B cell (primary cell): ENCODE measurements at regions not wholly inside any gene's neighbourhood (a gene's known extent, or its start where the extent isn't known, plus 50 kb on each side); places are given as distances from the start of the nearest gene placed in this dataset.

Source experiments
- ATAC-seq: fragments of 200-7000 bp; cut with Tn5 transposase; one replicate; pipeline ENCODE4 v1.10.0; 2021; ENCODE audit warnings: low read depth, mild to moderate bottlenecking, moderate number of reproducible peaks, moderate library complexity
- CTCF ChIA-PET: fragments of 350-600 bp; sonication (Branson Sonifier 250); formaldehyde crosslinking; loops from one replicate; lab custom pipeline; 2021; ENCODE audit warnings: antibody characterized with exemption, inconsistent platforms; lab: Charles Lee
- POLR2A ChIA-PET: fragments of 350-600 bp; sonication (Branson Sonifier 250); formaldehyde crosslinking; loops from one replicate; lab custom pipeline; 2021; ENCODE audit warnings: antibody characterized with exemption; lab: Charles Lee
- DNase-seq: peaks from one replicate; pipeline ENCODE4 v3.0.0; 2013
- H2AFZ ChIP-seq: 2 replicates; pipeline ENCODE4 v1.6.1; 2012; ENCODE audit warnings: mild to moderate bottlenecking, low read depth, low read length; ENCODE audit not compliant: insufficient read depth, poor library complexity, severe bottlenecking
- H3K27ac ChIP-seq, 2 donors: 1 replicate in 1 of 2; 2 replicates in 1 of 2; pipeline ENCODE4 v1.5.1; 2012 to 2013; ENCODE audit warnings: low read length in 2 of 2, mild to moderate bottlenecking in 2 of 2, moderate library complexity in 1 of 2
- H3K27me3 ChIP-seq, 4 experiments: fragments of 200-600 bp in 1 of 4; sonication (generic) in 1 of 4; replicated peaks in 1 of 4; 1 replicate in 2 of 4; 2 replicates in 2 of 4; pipeline versions ENCODE4 v1.6.1 to v1.7.0; 2013 to 2016; ENCODE audit warnings: low read length in 3 of 4, mild to moderate bottlenecking in 2 of 4, mixed read lengths in 1 of 4, moderate library complexity in 1 of 4; ENCODE audit not compliant: insufficient read depth in 4 of 4, control insufficient read depth in 3 of 4; ENCODE audit errors: control extremely low read depth in 1 of 4
- H3K36me3 ChIP-seq, 2 experiments: replicated peaks in 1 of 2; 1 replicate in 1 of 2; 2 replicates in 1 of 2; pipeline versions ENCODE4 v1.6.1 to v1.7.1; 2013; ENCODE audit warnings: low read length in 1 of 2; ENCODE audit not compliant: insufficient read depth in 2 of 2, control insufficient read depth in 1 of 2; ENCODE audit errors: control extremely low read depth in 1 of 2, extremely low read depth in 1 of 2
- H3K4me1 ChIP-seq, 2 donors: fragments of 200-600 bp in 1 of 2; sonication (generic) in 1 of 2; 1 replicate in 1 of 2; 2 replicates in 1 of 2; pipeline versions ENCODE4 v1.5.1 to v1.6.1; 2013 to 2017; ENCODE audit warnings: low read length in 2 of 2; ENCODE audit not compliant: control insufficient read depth in 2 of 2, insufficient read depth in 2 of 2
- H3K4me2 ChIP-seq: replicated peaks from 2 replicates; pipeline ENCODE3; 2012; ENCODE audit warnings: mild to moderate bottlenecking, low read depth, low read length; ENCODE audit not compliant: poor library complexity, severe bottlenecking
- H3K4me3 ChIP-seq, 5 experiments: fragments of 200-600 bp in 1 of 5; sonication (generic) in 1 of 5; 1 replicate in 3 of 5; 2 replicates in 2 of 5; pipeline versions ENCODE4 v1.5.1 to v1.7.0; 2011 to 2016; ENCODE audit warnings: low read length in 4 of 5, mild to moderate bottlenecking in 4 of 5, low read depth in 2 of 5, control low read depth in 1 of 5, moderate library complexity in 1 of 5; ENCODE audit not compliant: insufficient read depth in 1 of 5; ENCODE audit errors: control extremely low read depth in 1 of 5, extremely low read depth in 1 of 5
- H3K79me2 ChIP-seq: fragments of 200-600 bp; sonication (generic); one replicate; pipeline ENCODE4 v1.6.0; 2016; ENCODE audit warnings: low read length; ENCODE audit not compliant: control insufficient read depth, insufficient read depth
- H3K9ac ChIP-seq: fragments of 200-600 bp; sonication (generic); 2 replicates; pipeline ENCODE4 v1.6.1; 2017; ENCODE audit warnings: mild to moderate bottlenecking, low read length, moderate library complexity
- H3K9me3 ChIP-seq, 3 donors: one replicate each; pipeline versions ENCODE4 v1.6.1 to v1.7.1; 2013; ENCODE audit warnings: low read length in 2 of 3; ENCODE audit not compliant: control insufficient read depth in 2 of 3, insufficient read depth in 1 of 3; ENCODE audit errors: control extremely low read depth in 1 of 3
- H4K20me1 ChIP-seq: 2 replicates; pipeline ENCODE4 v1.6.0; 2012; ENCODE audit warnings: mild to moderate bottlenecking, low read length; ENCODE audit not compliant: insufficient read depth, control insufficient read depth, poor library complexity, severe bottlenecking
- H3K27ac Mint-ChIP-seq: one replicate; pipeline ENCODE4 v1.8.0; 2021; ENCODE audit warnings: mixed read lengths
- H3K27me3 Mint-ChIP-seq: one replicate; pipeline ENCODE4 v1.8.0; 2021; ENCODE audit warnings: mixed read lengths
- H3K4me1 Mint-ChIP-seq: one replicate; pipeline ENCODE4 v1.8.0; 2021; ENCODE audit warnings: mixed read lengths
- H3K4me3 Mint-ChIP-seq: one replicate; pipeline ENCODE4 v1.8.0; 2021; ENCODE audit warnings: mixed read lengths
- H3K9me3 Mint-ChIP-seq: one replicate; pipeline ENCODE4 v1.8.0; 2022; ENCODE audit warnings: mixed read lengths; ENCODE audit not compliant: insufficient read depth
- EZH2 ChIP-seq: IDR thresholded peaks from 2 replicates; pipeline ENCODE4 v1.6.1; 2012; ENCODE audit warnings: borderline replicate concordance, low read depth, mild to moderate bottlenecking, moderate library complexity, low read length; ENCODE audit not compliant: insufficient read depth, poor library complexity, severe bottlenecking
- WGBS: methylation state at CpG from one replicate; pipeline ENCODE4 v1.1.5; 2013; ENCODE audit warnings: missing lambda C conversion rate; ENCODE audit not compliant: insufficient coverage; 5-methylcytosine and 5-hydroxymethylcytosine counted together
- intact Hi-C: fragments of 100-400 bp; cut with micrococcal nuclease; formaldehyde crosslinking; loops from one replicate; pipeline ENCODE4 v1.10.0; 2022
- TF ChIP-seq, protein P1 (sequence below): fragments of 200-600 bp; IDR thresholded peaks from one replicate; pipeline ENCODE4 v1.8.0; 2022; ENCODE audit warnings: antibody characterized with exemption, mild to moderate bottlenecking

DNA sequence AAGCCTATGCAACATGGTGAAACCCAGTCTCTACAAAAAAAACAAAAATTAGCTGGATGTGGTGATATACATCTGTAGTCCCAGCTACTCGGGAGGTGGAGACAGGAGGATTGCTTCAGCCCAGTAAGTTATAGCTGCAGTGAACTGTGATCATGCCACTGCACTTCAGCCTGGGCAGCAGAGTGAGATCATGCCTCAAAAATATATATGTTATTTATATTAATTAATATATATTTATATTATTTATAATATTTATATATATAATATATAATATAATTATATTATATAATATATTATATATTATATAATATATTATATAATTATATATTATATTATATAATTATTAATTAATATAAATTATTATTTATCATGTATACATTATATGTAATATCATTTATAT is 1158.4 kb upstream of the AUTS2 start:
- no peak overlapping the region for H3K4me3 Mint-ChIP-seq
- WGBS = no CpG with 5 or more reads among the region's 1 CpG

DNA sequence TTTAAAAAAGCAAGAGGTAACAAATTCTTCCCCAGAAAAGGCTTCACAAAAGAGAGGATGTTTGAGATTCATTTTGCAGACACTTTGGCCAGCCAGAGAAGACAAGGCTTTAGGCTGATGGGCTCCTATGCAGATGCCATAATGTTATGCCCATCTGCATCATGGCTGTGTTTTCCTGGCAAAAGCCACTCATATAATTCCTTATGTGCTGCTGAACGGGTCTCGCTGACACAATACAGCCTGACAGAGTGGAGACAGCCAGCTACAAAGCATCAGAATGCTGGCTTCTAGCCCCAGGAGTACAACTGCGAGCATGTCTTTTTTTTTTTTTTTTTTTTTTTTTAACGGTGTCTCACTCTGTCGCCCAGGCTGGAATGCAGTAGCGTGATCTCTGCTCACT is 1157.4 kb upstream of the AUTS2 start:
- no peak for ATAC-seq
- POLR2A ChIA-PET = no interaction called here
- TF ChIP-seq, protein P1, sequence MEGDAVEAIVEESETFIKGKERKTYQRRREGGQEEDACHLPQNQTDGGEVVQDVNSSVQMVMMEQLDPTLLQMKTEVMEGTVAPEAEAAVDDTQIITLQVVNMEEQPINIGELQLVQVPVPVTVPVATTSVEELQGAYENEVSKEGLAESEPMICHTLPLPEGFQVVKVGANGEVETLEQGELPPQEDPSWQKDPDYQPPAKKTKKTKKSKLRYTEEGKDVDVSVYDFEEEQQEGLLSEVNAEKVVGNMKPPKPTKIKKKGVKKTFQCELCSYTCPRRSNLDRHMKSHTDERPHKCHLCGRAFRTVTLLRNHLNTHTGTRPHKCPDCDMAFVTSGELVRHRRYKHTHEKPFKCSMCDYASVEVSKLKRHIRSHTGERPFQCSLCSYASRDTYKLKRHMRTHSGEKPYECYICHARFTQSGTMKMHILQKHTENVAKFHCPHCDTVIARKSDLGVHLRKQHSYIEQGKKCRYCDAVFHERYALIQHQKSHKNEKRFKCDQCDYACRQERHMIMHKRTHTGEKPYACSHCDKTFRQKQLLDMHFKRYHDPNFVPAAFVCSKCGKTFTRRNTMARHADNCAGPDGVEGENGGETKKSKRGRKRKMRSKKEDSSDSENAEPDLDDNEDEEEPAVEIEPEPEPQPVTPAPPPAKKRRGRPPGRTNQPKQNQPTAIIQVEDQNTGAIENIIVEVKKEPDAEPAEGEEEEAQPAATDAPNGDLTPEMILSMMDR = no peak
- no peak for TF ChIP-seq EZH2
- H3K4me3 ChIP-seq = no peak overlapping the region
- H3K36me3 ChIP-seq = no peaks in the 10 kb centered on the region
- no peak for DNase-seq
- Mint-ChIP-seq H3K4me1 (no peaks in the 10 kb centered on the region), H3K9me3 (peaks cover 9% of the 10 kb centered on the region), H3K27ac (no peak overlapping the region), H3K27me3 (no peaks in the 10 kb centered on the region), H3K4me3 (no peak overlapping the region)
- no peaks in the 10 kb centered on the region for H3K27me3 ChIP-seq
- no peak overlapping the region for H3K4me2 ChIP-seq
- no peaks in the 10 kb centered on the region for H3K4me1 ChIP-seq
- H3K79me2 ChIP-seq = no peaks in the 10 kb centered on the region
- no peaks in the 10 kb centered on the region for H4K20me1 ChIP-seq
- CTCF ChIA-PET = interaction anchor here (0.6 kb wide), 1 partner anchor 664 kb away, joined by 3 read pairs; no protein-coding TSS in a partner anchor
- no peak overlapping the region for H2AFZ ChIP-seq
- 90% methylated on average over 4 of the region's 6 CpGs for WGBS
- no peak overlapping the region for H3K9ac ChIP-seq
- intact Hi-C loops = no loop called here
- peaks cover 0 to 7% (median 0%) of the 10 kb centered on the region in 3 donors for H3K9me3 ChIP-seq
- no peak overlapping the region for H3K27ac ChIP-seq

More for the DNA sequence above, 1158.4 kb upstream of the AUTS2 start:
- no peak for ATAC-seq
- intact Hi-C loops = no loop called here
- ChIA-PET CTCF (no interaction called here), POLR2A (no interaction called here)
- H3K9me3 ChIP-seq = peaks cover 0 to 6% (median 0%) of the 10 kb centered on the region in 3 donors
- H3K36me3 ChIP-seq = no peaks in the 10 kb centered on the region
- H3K4me3 ChIP-seq = no peak overlapping the region
- H3K9me3 Mint-ChIP-seq = peaks cover 7% of the 10 kb centered on the region
- no peak overlapping the region for H3K27ac ChIP-seq
- TF ChIP-seq, protein P1 = no peak
- no peak for TF ChIP-seq EZH2
- H3K4me1 ChIP-seq = no peaks in the 10 kb centered on the region
- no peaks in the 10 kb centered on the region for H4K20me1 ChIP-seq
- H3K4me2 ChIP-seq = no peak overlapping the region
- H2AFZ ChIP-seq = no peak overlapping the region
- H3K79me2 ChIP-seq = no peaks in the 10 kb centered on the region
- H3K27me3 Mint-ChIP-seq = no peaks in the 10 kb centered on the region
- H3K9ac ChIP-seq = no peak overlapping the region
- no peaks in the 10 kb centered on the region for H3K27me3 ChIP-seq
- H3K27ac Mint-ChIP-seq = no peak overlapping the region
- H3K4me1 Mint-ChIP-seq = no peaks in the 10 kb centered on the region
- no peak for DNase-seq
